ENCODE measurements at regions not wholly inside any gene's neighbourhood (a gene's known extent, or its start where the extent isn't known, plus 50 kb on each side); places are given as distances from the start of the nearest gene placed in this dataset.
A peak's percentile ranks its signal among the peaks of the same experiment; 100 is the strongest.

GRCh38 chr9:86756576-86757381 is 190.5 kb downstream of the GAS1 start:
- DNase-seq: no peak

- DNase-seq: no peak
Measured at GRCh38 chr9:86755561-86755941, 191.8 kb downstream of the GAS1 start.

- no peak for DNase-seq
Measured at GRCh38 chr9:86754581-86755560, 192.4 kb downstream of the GAS1 start.

GRCh38 chr9:86753836-86754235 is 193.5 kb downstream of the GAS1 start:
- DNase-seq: no peak

GRCh38 chr9:86752733-86753132 is 194.6 kb downstream of the GAS1 start:
- no peak for DNase-seq

- DNase-seq: no peak
Measured at GRCh38 chr9:86751956-86752355, 195.3 kb downstream of the GAS1 start.

DNA sequence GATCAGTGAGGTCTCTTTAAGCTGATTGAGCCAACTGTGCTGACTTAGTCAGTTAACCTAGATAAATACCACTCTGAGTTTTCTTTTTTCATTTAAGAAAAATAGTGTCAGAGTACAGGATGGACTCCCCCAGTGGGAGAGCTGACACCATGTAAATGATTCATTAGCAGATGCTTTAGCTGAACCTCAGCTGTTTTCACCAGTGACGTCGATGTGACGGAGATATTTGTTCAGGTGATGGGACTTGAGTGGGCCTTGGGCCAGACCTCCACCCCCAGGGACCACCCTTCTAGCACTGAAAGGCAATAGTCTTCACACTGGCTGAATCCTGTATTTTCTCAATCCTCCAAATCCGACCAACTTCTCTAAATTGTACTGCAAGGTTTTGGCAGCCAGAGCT is 196.1 kb downstream of the GAS1 start:
- no peak for DNase-seq

- peak; percentile 84 for DNase-seq
Measured at GRCh38 chr9:86749894-86750255, 197.4 kb downstream of the GAS1 start.

DNA sequence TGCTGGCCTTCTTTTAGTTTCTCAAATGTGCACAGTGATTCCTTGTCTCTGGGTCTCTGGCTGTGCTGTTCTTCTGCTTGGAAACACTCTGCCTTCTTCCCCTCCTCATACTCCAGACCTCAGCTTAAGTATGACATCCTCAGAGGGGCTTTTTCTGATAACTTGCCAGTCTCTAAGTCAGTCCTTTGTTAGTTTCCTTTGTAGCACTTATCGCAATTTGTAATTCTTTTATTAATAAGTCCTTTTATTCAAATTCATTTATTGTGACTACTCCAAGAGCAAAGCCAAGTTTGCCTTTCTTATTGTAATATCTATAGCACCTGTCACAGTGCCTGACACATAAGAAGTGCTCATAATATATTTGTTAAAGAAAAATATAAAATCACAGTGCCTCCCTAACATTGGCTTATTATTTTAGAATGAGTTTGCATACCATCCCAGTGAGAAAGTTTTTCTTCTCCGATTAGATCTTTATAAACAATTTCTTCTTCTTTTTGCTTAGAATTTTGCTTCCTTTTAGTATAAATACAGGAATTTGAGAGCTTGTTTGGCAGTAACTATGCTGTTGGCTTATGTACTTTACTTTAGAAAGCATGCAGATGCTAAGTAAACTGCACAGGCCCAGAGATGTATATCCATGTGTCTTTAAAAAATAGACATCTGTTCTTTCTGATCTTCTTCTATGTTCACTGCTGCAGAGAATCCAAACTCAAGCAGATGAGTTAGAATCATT is 198.0 kb downstream of the GAS1 start:
- DNase-seq: no peak

- no peak for DNase-seq
Measured at GRCh38 chr9:86747711-86748110, 199.6 kb downstream of the GAS1 start.

GRCh38 chr9:86741311-86742208 is 205.7 kb downstream of the GAS1 start:
- peak; percentile 42 for DNase-seq

DNA sequence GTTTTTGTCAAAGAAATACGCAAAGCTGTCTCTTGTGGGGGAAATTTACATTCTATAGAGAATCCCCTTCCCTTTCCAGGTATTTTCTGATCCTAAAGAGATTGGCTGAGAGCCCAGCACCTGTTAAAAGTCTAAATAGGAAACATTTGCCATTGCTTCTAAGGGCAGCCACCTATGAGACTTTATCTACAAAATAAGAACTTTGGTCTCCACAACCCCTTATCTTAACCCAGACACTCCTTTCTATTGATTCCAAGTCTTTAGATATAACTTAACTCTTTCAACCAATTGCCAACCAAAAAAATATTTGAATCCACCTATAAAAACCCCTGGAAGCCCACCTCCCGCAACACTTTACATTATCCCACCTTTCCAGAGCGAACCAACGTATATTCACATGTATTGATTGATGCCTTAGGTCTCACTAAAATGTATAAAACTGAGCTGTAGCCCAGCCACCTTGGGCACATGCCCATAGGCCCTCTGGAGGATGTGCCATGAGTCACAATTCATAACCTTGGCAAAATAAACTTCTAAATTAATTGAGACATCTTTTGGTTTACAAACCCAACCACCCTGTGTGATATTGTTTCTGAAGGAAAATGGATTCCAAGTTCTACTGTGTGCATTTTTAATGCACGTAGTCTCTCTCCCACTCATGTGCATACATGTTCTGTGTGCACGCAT is 211.4 kb downstream of the GAS1 start:
- no peak for DNase-seq

DNA sequence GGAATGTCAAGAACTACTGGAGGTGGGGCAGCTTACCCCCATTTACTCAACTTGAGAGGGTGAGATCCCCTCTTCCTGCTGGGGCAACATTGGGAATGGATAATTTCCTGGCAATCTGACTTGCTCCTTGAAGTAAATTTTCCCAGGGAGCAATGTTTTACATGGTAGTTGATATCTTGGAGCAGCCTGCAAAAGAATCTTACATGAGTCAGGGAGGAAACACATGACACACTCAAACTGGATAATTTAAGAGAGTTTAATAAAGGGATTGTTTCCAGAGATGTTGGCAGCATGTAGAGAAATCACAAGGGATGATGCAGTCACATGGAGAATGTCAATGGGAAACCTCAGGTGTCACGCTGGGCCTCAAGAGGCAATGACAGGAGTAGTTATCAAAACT is 212.5 kb downstream of the GAS1 start:
- peak; percentile 58 for DNase-seq

GRCh38 chr9:86733929-86734328 is 213.4 kb downstream of the GAS1 start:
- no peak for DNase-seq

DNA sequence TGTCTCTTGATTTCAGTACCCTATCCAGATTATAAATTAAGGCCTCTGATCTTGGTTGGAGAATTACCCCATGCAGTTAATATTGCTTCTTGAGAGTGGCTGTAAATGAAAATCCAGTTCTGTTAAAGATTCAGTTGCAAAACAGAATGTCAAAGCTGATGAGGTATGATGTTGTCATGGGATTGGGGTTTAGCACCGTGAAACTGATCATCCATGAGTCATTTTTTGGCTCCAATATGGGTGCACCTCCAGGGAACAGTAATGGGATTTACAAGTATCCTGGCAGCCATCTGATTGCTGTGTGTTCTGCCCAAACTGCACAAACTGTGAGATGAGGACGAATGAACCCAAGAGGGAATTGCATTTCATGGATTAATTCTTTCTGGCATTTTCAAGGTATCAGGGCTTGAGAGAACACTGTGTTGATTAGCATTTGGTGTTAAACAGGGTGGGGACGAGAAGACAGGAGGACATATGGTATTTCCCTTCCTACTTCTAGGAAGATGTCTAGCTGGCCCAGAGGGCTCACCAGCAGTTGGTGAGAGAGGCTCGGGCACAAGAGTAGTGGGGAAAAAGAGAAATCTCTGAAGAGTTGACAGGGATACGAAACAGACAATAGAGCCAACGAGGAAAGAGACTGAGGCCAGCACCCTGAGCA is 214.7 kb downstream of the GAS1 start:
- peak; percentile 95 for DNase-seq

- DNase-seq: peak; percentile 68
Measured at GRCh38 chr9:86731511-86732063, 215.7 kb downstream of the GAS1 start.

- no peak for DNase-seq
Measured at GRCh38 chr9:86730163-86730928, 217.0 kb downstream of the GAS1 start.

DNA sequence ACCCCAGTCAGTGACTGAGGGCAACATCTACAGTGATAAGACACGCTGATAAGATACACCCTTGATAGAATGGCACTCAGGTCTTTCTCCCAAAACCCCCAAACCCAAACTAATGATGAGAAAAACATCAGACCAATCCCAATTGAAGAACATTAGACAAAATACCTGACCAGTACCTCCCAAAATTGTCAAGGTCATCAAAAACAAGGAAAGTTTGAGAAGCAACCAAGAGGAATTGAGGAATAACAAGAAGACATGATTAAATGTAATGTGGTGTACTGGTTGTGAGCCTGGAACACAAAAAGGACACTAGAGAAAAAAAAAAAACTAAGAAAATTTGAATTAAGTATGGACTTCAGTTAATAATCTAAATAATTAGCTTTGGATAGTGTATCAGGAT is 222.8 kb downstream of the GAS1 start:
- no peak for DNase-seq

DNA sequence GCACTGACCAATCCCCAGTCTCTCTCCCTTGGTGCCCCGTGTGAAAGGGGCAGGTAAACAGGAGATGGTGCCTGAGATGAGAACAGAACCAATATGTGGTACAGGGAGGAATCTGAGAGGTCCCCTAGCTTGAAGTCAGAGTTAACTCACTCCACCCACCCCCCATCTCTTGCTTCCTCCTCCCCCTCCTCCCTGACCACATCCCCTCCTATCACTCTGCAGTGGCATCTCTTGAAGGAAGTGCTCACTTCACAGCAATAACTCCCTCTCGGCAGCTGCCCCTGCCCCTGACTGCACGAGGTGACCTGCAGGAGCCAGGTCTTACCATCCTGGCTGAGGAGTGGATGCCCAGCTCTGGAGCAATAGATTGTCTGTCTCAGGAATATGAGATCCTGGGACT is 224.0 kb downstream of the GAS1 start:
- DNase-seq: no peak

- no peak for DNase-seq
Measured at GRCh38 chr9:86722706-86723075, 224.6 kb downstream of the GAS1 start.
